ENCODE measurements at regions not wholly inside any gene's neighbourhood (a gene's known extent, or its start where the extent isn't known, plus 50 kb on each side); places are given as distances from the start of the nearest gene placed in this dataset.

DNA sequence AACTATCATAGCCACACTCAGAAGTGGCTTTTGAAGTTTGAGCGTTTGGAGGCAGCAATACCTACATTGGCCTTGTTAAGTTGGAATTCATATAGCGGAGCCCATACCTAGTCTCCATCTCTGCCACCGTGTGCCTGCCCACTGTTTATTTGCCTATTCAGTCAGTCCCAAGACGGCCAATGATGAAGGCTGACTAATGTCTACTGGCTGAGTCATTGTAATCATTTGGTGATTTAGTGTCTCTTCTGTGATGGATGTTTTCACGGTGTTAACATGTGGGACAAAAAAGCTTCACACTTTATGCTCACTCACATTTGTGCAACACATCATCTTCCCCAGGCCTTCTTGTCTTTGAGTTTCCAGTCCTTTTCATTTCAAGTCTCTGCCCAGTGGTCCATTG, 92.6 kb upstream of the PBX1 start:
- TF ChIP-seq, protein P1, sequence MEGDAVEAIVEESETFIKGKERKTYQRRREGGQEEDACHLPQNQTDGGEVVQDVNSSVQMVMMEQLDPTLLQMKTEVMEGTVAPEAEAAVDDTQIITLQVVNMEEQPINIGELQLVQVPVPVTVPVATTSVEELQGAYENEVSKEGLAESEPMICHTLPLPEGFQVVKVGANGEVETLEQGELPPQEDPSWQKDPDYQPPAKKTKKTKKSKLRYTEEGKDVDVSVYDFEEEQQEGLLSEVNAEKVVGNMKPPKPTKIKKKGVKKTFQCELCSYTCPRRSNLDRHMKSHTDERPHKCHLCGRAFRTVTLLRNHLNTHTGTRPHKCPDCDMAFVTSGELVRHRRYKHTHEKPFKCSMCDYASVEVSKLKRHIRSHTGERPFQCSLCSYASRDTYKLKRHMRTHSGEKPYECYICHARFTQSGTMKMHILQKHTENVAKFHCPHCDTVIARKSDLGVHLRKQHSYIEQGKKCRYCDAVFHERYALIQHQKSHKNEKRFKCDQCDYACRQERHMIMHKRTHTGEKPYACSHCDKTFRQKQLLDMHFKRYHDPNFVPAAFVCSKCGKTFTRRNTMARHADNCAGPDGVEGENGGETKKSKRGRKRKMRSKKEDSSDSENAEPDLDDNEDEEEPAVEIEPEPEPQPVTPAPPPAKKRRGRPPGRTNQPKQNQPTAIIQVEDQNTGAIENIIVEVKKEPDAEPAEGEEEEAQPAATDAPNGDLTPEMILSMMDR (IDR thresholded peaks at IDR 0.05), result no peak
- no peak for TF ChIP-seq POLR2A (IDR thresholded peaks at IDR 0.05)
